Epithelial cell of proximal tubule (primary cell): ENCODE measurements at regions not wholly inside any gene's neighbourhood (a gene's known extent, or its start where the extent isn't known, plus 50 kb on each side); places are given as distances from the start of the nearest gene placed in this dataset.

Experiments used
- DNase-seq: peaks from one replicate; pipeline ENCODE4 v3.0.0-alpha.2; 2011; ENCODE audit warnings: low read depth
- H3K4me3 ChIP-seq: 2 replicates; pipeline ENCODE4 v1.5.1; 2011; ENCODE audit warnings: low read depth, mild to moderate bottlenecking, low read length
- TF ChIP-seq, protein P1 (sequence below): conservative IDR thresholded peaks from 2 replicates; pipeline ENCODE4 v1.5.1; 2012; ENCODE audit warnings: low read depth, mild to moderate bottlenecking, low read length

DNA sequence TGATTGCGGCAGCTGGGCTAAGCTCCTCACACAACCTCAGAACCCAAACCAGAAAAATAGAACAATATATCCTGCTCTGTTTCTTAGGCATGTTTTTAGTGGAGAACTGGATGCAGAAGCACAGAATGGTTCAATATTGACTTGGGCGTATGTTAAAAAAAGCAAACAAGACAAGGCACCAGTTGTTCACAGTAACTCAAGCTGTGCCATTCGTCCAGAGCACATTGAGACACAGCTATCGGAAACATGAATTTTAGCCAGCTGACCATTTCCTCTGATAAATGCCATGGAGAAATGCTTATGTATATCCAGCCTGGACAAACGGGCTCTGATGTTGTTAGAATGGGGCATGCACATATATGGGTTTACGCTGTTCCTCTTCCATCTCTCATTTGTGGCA, 129.2 kb upstream of the PDZRN3 start:
- TF ChIP-seq, protein P1, sequence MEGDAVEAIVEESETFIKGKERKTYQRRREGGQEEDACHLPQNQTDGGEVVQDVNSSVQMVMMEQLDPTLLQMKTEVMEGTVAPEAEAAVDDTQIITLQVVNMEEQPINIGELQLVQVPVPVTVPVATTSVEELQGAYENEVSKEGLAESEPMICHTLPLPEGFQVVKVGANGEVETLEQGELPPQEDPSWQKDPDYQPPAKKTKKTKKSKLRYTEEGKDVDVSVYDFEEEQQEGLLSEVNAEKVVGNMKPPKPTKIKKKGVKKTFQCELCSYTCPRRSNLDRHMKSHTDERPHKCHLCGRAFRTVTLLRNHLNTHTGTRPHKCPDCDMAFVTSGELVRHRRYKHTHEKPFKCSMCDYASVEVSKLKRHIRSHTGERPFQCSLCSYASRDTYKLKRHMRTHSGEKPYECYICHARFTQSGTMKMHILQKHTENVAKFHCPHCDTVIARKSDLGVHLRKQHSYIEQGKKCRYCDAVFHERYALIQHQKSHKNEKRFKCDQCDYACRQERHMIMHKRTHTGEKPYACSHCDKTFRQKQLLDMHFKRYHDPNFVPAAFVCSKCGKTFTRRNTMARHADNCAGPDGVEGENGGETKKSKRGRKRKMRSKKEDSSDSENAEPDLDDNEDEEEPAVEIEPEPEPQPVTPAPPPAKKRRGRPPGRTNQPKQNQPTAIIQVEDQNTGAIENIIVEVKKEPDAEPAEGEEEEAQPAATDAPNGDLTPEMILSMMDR = no peak
- DNase-seq = no peak
- no peak overlapping the region for H3K4me3 ChIP-seq

DNA sequence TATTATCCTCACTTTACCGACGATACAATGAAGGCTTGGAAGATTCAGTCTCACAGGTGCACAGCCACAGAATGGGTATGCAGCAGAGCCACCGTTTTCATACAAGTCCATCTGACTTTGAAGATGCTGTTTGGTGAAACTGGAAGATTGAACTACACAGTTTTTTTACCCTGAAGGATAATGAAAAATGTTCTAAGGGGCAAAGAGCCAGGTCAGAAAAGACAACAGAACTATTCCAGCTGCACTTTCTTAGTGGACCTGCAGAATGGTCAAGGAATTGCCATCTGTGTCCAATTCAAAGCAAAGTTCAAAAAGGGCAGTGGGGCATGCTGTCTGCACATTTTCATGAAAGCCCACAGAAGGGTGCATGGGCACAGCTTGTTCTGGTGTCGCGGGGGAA, 127.6 kb upstream of the PDZRN3 start:
- no peak overlapping the region for H3K4me3 ChIP-seq
- TF ChIP-seq, protein P1 = no peak
- DNase-seq = no peak

DNA sequence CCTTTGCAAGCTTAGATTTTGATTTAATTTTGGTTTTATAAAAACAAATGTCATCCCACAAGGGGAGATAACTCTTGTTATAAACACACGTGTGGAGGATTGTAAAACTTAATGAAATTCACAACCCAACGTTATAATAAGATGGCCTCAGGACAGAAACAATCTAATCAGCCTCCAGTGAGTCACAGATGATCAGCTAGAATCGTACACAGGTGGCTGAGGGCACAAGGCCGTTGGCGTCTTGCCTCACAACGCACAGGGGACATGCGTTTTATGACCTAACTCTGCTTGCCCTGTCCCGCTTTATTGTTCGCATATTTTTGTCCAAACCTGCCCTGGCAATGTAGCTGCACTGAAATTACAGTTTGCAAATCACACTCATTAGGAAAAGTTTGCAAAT, 121.9 kb upstream of the PDZRN3 start:
- no peak for DNase-seq
- no peak overlapping the region for H3K4me3 ChIP-seq
- TF ChIP-seq, protein P1 = no peak

DNA sequence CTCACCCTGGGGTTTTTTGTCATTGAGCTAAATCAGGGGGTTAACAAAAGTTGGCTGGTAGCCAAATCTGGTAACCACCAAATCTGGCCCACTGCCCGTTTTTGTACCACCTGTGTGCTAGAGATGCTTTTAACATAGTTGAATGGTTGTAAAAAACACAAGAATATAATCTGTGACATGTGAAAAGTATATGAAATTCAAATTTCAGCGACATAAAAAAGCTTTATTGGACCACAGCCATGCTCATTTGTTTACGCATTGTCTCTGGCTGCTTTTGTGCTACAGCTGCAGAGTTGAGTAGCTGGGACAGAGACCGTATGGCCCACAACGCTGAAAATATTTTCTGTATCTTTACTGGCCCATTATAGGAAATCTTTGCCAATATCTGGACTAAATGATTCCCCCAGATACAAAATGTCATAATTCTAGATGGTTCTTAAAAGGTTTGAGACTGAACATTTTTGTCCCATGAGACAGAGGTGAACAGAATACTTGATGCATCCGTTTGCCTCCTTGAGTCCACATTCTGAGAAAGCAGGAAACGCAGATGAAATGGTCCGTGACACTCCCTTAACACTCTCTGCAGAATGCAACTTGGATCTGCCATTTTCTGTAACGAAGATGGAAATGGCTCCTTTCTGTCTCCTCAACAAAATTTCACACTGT, 120.9 kb upstream of the PDZRN3 start:
- DNase-seq = no peak
- TF ChIP-seq, protein P1 = no peak
- H3K4me3 ChIP-seq = no peak overlapping the region

DNA sequence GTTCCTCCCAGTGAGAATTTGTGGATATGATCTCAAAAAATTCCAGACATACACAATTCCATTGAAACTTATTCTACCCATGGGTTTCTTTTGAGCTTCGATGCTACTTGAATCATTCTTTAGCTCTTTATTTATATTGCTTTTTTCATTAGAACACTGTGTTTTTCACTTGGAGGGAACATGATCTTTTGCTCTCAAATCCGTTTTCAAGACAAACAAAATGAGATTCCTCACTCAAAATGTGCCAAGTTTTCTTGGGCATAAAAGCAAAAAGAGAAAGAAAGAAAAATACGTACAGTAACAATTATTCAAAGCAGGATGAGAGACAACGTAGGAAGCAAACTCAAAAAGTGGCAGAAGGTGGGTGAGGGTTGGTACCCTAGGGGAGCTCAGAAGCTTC, 118.8 kb upstream of the PDZRN3 start:
- H3K4me3 ChIP-seq = no peak overlapping the region
- TF ChIP-seq, protein P1 = no peak
- no peak for DNase-seq

DNA sequence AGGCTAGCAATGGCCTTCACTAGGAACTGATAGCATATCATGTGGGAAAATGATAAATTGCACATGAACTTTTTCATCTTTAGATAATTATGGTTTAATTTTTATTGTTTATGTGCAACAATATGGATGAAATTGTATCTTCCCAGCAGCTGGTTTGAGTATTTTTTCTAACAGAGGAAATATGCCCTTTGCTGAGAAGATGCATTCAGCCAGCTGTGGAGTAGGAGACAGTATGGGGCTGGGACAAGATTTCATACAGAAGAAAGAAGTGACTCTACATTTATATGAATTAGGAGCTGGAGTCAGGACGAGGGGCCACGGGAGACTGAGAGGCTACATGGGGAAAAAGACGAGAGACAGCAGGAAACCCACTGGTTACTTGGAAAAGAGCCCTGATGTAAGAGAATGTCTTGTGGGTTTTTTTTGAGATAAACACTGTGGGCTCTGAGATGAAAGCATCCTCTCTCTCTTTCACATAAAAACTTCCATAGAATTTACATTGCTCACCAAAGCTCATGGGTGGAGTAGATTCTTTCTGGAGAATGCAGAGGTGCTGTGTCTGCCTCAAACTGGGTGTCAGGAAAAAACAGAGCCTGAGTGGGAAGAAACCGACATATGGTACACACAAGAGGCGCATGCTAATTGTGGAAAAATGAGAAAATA, 115.2 kb upstream of the PDZRN3 start:
- no peak for DNase-seq
- H3K4me3 ChIP-seq = no peak overlapping the region

More for the DNA sequence above, 115.2 kb upstream of the PDZRN3 start:
- TF ChIP-seq, protein P1 = no peak
